Ascending aorta (tissue), 2 donors: ENCODE measurements at regions not wholly inside any gene's neighbourhood (a gene's known extent, or its start where the extent isn't known, plus 50 kb on each side); places are given as distances from the start of the nearest gene placed in this dataset.

ENCODE experiments used
- DNase-seq, 2 donors: peaks; one replicate each; pipeline ENCODE4 v3.0.0-alpha.2; 2019; ENCODE audit warnings: low spot score in 2 of 2
- H3K27ac ChIP-seq, 2 donors: fragments of 200-600 bp; sonication (generic); one replicate each; pipeline ENCODE4 v1.5.1; 2016 to 2017; ENCODE audit warnings: mild to moderate bottlenecking in 1 of 2
- H3K27me3 ChIP-seq: fragments of 200-600 bp; sonication (generic); one replicate; pipeline ENCODE4 v1.5.1; 2017
- H3K36me3 ChIP-seq, 2 donors: fragments of 200-600 bp; sonication (generic); one replicate each; pipeline ENCODE4 v1.5.1; 2016
- H3K4me1 ChIP-seq, 2 donors: fragments of 200-600 bp; sonication (generic); one replicate each; pipeline ENCODE4 v1.5.1; 2016 to 2017; ENCODE audit warnings: mild to moderate bottlenecking in 1 of 2
- H3K4me3 ChIP-seq, 2 donors: fragments of 200-600 bp; sonication (generic); one replicate each; pipeline ENCODE4 v1.5.1; 2016 to 2017; ENCODE audit warnings: mild to moderate bottlenecking in 1 of 2
- H3K9me3 ChIP-seq, 2 donors: fragments of 200-600 bp; sonication (generic); one replicate each; pipeline ENCODE4 v1.5.1; 2016
- intact Hi-C: fragments of 100-400 bp; cut with DNase I; formaldehyde crosslinking; loops from one replicate; pipeline ENCODE4 v1.15.1; 2023
- TF ChIP-seq, protein P1 (sequence below), 3 experiments: fragments of 200-600 bp in 2 of 3; fragments of 450-650 bp in 1 of 3; sonication (generic) in 2 of 3; IDR thresholded peaks; one replicate each; pipeline ENCODE4 v1.5.1; 2016 to 2019; ENCODE audit warnings: antibody characterized with exemption in 3 of 3, mild to moderate bottlenecking in 1 of 3, moderate library complexity in 1 of 3

DNA sequence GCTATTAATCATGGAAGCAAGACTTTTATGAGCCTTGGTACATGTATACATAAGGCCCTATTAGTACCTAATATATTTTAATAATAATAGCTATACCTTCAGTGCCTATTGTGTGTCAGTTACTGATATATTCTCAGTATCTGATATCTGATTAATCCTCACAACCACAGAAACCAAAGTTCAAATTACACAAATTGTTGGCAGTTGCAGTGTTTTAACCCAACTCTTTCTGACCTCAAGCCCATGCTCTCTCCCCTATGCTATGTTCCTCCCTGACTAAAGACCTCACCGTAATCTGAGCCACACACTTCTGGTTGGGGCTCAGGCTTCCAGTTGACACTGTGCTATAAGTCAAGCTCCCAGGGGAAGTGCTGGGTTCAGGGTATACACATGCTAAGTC, 214.4 kb downstream of the SPTSSA start:
- Histone ChIP-seq H3K9me3 (no peaks in the 10 kb centered on the region), H3K27ac (no peak overlapping the region), H3K27me3 (no peaks in the 10 kb centered on the region), H3K4me1 (no peaks in the 10 kb centered on the region), H3K36me3 (no peaks in the 10 kb centered on the region), H3K4me3 (no peak overlapping the region)
- TF ChIP-seq, protein P1, sequence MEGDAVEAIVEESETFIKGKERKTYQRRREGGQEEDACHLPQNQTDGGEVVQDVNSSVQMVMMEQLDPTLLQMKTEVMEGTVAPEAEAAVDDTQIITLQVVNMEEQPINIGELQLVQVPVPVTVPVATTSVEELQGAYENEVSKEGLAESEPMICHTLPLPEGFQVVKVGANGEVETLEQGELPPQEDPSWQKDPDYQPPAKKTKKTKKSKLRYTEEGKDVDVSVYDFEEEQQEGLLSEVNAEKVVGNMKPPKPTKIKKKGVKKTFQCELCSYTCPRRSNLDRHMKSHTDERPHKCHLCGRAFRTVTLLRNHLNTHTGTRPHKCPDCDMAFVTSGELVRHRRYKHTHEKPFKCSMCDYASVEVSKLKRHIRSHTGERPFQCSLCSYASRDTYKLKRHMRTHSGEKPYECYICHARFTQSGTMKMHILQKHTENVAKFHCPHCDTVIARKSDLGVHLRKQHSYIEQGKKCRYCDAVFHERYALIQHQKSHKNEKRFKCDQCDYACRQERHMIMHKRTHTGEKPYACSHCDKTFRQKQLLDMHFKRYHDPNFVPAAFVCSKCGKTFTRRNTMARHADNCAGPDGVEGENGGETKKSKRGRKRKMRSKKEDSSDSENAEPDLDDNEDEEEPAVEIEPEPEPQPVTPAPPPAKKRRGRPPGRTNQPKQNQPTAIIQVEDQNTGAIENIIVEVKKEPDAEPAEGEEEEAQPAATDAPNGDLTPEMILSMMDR (IDR thresholded peaks at IDR 0.05) = no peak
- intact Hi-C loops = no loop called here
- DNase-seq = no peak

DNA sequence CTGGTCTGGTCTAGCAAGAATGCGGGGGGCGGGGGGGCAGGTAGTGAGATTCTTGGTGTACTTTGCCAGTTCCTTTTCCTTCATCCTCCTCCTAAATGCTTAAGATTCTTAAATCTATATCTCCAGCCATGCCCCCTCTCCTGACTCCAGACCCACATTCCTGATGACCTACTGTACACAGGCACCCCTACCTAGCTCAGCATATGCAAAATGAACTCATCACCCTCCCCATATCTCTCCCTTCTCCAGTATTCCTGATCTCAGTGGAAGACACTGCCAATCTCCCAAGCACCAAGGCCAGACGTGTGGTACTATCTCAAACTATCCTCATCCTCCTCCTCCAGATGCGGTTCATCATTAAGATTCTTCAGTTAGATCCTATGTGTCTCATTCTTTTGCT, 215.8 kb downstream of the SPTSSA start:
- H3K36me3 ChIP-seq = no peaks in the 10 kb centered on the region
- no peaks in the 10 kb centered on the region for H3K9me3 ChIP-seq
- intact Hi-C loops = no loop called here
- H3K27me3 ChIP-seq = no peaks in the 10 kb centered on the region
- no peaks in the 10 kb centered on the region for H3K4me1 ChIP-seq
- no peak for DNase-seq
- TF ChIP-seq, protein P1 (IDR thresholded peaks at IDR 0.05) = no peak
- H3K27ac ChIP-seq = no peak overlapping the region
- H3K4me3 ChIP-seq = no peak overlapping the region

DNA sequence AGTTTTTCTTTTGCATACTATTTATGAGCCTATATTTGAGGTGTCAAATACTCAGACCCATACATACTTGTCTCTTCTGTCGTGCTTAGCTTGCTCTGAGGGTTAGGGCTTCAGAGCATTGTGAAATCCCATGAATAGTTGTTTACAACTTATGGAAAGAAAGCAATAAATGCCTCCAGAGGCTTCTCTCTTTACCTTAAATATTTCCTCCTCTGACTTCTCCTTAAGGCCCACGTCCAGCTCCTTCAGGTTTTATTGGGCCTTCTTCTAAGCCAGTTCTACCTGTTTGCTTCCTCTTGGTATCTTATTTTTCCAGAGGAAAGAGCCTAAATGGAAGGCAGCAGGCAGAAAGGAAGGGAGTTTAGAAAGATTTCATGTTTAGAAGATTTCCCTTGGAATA, 218.6 kb downstream of the SPTSSA start:
- Histone ChIP-seq H3K36me3 (no peaks in the 10 kb centered on the region), H3K4me1 (no peaks in the 10 kb centered on the region), H3K27ac (no peak overlapping the region), H3K9me3 (no peaks in the 10 kb centered on the region), H3K27me3 (no peaks in the 10 kb centered on the region), H3K4me3 (no peak overlapping the region)
- no peak for DNase-seq
- TF ChIP-seq, protein P1 (IDR thresholded peaks at IDR 0.05) = no peak
- intact Hi-C loops = no loop called here

DNA sequence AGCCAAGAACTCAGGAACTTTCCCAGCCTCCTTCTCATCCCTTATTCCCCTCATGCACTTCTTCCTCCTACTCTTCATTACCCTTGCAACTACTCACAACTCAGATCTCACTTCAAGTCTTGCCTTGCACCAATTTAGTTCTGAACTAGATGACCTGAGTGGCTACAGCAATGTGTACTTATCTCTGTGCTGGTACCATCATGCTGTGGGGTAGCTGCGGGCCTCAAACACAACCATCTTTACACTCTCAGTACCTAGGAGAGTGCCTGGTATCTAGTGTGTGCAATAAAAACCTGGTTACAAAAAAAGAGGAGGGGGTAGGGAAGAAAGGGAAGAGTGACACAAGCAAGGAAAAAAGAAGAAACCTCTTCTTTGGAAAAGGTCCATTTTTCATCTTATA, 219.0 kb downstream of the SPTSSA start:
- Histone ChIP-seq H3K36me3 (no peaks in the 10 kb centered on the region), H3K4me3 (no peak overlapping the region), H3K4me1 (no peaks in the 10 kb centered on the region), H3K27ac (no peak overlapping the region), H3K9me3 (no peaks in the 10 kb centered on the region), H3K27me3 (no peaks in the 10 kb centered on the region)
- DNase-seq = no peak
- intact Hi-C loops = no loop called here
- TF ChIP-seq, protein P1 (IDR thresholded peaks at IDR 0.05) = no peak

DNA sequence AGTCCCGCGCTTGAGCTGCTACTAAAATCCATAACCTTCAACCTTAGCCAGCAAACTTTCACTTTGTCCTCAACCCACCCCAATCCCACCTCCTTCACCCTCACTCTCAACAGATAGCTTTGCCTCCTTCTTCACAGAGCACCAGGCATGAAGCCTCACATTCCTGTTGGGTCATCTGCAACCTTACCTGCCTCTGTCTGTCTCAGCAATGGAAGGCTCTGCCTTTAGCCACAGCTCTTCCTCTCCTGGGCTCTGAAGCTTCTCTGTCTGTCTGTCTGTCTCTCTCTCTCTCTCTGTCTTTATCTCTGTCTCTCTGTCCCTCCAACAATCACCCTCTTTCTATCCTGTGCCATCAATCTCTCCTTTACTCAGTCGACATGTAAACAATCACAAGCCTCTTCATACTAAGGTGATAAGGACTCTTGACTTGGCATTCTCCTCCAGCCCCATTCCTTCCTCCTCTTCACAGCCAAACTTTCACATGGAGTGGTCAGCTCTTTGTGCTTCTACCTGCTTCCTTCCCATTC, 220.8 kb downstream of the SPTSSA start:
- Histone ChIP-seq H3K9me3 (no peaks in the 10 kb centered on the region), H3K36me3 (no peaks in the 10 kb centered on the region), H3K27me3 (no peaks in the 10 kb centered on the region), H3K4me3 (no peak overlapping the region), H3K4me1 (no peaks in the 10 kb centered on the region), H3K27ac (no peak overlapping the region)
- no peak for DNase-seq
- TF ChIP-seq, protein P1 (IDR thresholded peaks at IDR 0.05) = no peak
- intact Hi-C loops = no loop called here

DNA sequence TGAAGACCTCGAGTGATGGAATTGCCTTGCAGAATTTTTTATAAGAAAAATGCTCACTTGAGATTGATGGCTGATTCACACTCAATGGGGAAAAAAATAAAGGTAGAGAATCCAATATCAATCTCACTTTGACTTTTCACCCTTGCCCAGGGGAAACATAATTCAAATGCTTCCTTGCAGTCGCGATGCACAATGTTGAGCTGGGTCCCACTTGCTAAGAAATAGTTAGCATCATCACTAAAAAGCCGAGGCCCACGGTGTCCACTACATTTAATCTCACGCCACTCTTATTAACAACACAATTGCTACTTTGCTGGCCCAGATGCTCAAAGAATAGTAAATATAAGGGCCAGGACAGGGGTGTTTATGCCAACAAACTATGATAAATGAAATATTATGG, 223.4 kb downstream of the SPTSSA start:
- Histone ChIP-seq H3K36me3 (no peaks in the 10 kb centered on the region), H3K4me1 (no peaks in the 10 kb centered on the region), H3K27ac (no peak overlapping the region), H3K4me3 (no peak overlapping the region), H3K9me3 (no peaks in the 10 kb centered on the region), H3K27me3 (no peaks in the 10 kb centered on the region)
- no peak for DNase-seq
- TF ChIP-seq, protein P1 (IDR thresholded peaks at IDR 0.05) = no peak
- intact Hi-C loops = no loop called here
